Suppressor macrophage (primary cell): ENCODE measurements at regions not wholly inside any gene's neighbourhood (a gene's known extent, or its start where the extent isn't known, plus 50 kb on each side); places are given as distances from the start of the nearest gene placed in this dataset.
"Not testable (repeated sequence)": the region's sequence is repeated elsewhere in the genome, so short reads cannot be mapped to it uniquely, and the experiment has no call there.

Experiments
- DNase-seq, 4 experiments: peaks; one replicate each; pipeline ENCODE4 v3.0.0-alpha.2; 2020 to 2022

DNA sequence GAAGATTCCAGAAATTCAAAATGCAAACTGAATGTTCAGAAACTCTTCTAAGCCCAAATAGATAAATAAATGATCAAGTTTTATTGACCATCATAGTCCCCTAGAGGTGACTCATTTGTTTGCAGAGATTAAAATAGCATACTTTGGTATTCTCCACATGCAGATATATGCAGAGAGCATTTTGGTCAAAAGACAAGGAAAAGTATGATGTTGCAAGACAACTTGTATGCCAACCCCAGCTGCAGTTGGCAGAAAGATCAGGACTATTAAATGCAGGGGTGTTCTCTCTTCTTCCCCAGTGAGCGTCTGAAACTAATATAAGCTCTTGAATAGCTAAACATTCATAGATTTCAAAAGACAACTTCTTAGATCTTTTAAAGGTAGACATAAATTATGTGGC is 404.9 kb downstream of the LTN1 start:
- no peak for DNase-seq

DNA sequence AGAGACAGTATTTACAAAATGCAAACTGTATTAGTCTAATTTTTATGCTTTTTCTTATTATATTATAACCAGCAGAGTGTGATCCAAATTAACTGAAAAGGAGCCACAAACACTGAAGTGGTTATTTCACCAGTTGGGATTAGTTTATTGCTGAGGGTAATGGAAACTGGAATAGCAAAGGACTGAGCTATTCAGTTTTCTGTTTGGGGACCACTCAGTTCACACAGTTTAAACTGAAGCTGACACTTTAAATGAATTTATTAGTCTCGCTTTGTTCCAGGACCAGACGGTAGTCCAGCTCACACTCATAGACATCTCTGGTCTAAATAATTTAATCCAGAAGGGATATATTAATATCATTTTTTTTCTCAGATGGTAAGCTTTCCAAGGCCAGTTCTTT is 410.7 kb downstream of the LTN1 start:
- DNase-seq, result no peak

- DNase-seq, result not testable (repeated sequence)
These were observed 411.4 kb downstream of the LTN1 start for GRCh38 chr21:28581311-28581731.

GRCh38 chr21:28580585-28580984 is 412.1 kb downstream of the LTN1 start:
- DNase-seq, result no peak

DNA sequence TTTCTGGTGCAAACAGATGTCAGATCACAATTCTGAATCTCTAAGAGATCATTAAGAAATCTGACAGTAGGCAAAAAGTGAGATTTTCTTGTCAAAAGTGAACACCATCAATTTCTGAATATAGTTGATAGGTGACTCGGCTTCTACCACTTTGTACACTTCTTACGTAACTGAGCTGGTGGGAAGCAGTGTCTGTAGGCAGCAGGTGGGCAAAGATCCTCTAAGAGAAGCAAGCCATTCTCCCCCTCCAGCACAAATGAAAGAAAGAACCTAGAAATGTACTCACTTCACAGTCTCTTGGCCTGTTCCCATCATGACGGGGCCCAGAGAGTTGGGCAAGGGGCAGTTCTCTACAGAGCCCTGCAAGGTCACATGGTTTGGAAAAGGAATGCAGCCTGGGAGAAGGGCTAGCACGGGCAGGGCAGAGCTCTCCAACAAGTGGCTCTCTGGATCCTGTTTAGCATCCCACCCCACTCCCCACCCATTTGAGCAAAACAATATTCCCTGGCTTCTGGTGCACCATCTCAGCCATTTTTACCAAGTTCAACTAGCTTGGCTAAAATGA is 412.6 kb downstream of the LTN1 start:
- no peak for DNase-seq

DNA sequence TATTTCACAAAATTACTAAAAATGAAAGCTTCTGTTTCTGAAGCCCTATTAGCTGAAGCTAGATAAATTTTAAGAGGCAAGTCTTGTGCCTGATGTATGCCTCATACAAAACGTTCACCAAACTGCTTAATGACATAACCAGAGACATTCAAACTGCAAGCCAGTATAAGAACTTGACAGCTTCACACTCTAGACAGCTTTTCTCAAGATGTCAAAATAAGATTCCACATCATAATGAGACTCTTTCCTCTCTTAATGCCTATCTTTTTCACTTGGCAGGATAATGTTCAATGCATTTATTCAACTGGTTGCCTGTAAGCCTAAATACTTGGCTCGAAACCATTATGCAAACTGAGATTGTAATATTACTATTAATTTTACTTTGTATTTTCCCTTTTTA is 424.0 kb downstream of the LTN1 start:
- no peak for DNase-seq

DNA sequence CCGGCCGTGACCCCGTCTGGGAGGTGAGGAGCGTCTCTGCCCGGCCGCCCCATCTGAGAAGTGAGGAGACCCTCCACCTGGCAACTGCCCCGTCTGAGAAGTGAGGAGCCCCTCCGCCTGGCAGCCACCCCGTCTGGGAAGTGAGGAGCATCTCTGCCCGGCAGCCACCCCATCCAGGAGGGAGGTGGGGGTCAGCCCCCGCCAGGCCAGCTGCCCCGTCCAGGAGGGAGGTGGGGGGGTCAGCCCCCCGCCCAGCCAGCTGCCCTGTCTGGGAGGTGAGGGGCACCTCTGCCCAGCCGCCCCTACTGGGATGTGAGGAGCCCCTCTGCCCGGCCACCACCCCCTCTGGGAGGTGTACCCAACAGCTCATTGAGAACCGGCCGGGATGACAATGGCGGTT is 428.7 kb downstream of the LTN1 start:
- DNase-seq, result not testable (repeated sequence)

- DNase-seq, result no peak
These were observed 430.9 kb downstream of the LTN1 start for GRCh38 chr21:28561772-28562171.

GRCh38 chr21:28554660-28555475 is 437.8 kb downstream of the LTN1 start:
- DNase-seq, result no peak

DNA sequence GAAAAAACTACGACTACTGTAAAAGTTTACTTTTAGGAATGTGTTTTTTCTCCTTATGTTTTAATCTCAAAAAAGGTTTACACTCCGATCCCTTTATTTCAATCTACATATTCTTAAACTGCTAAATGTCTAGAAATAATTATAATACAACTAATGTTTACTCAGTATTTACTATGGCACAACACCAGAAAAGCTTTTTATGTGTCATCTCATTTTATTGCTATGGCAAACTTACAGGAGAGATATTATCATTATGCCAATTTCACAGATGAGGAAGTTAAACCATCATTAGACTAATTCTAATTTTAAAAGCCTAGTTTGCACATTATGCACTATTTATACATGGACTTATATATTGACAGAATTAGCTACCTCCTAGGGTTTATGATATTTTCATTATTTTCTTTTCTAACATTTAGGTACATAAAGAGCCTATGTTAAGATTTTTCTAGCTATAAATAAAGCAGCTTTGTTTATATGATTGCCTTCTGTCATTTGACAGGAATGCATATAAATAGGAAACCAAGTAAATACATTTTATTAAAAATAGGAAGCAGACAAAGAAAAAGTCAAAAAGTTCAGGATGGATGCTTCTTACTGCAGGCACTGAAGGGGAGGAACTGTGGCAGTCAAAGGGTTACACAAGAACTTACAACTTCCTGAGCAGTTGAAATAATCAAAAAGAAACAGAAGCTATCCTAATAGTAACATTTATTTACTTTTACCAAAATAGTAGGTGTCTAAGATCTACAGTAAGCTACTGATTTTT is 442.4 kb downstream of the LTN1 start:
- no peak for DNase-seq

GRCh38 chr21:28548291-28548690 is 444.4 kb downstream of the LTN1 start:
- no peak for DNase-seq

DNA sequence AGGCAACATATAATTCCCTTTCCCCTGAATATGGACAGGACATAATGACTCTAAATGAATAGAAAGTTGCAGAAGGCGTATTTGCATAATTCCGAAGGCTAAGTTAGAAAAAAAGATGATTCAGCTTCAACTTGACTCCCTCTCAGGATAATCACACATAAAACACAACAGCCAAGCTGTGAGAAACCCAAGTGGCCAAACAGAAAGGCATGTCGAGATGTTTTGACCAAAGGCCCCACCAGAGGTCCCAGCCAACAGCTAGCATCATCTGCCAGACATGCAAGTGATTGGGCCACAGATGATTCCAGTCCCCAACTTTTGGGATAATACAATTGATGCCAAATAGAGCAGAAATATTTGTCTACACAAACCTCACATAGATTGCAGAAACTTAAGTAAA is 444.9 kb downstream of the LTN1 start:
- no peak for DNase-seq

GRCh38 chr21:28543975-28544374 is 448.7 kb downstream of the LTN1 start:
- no peak for DNase-seq

GRCh38 chr21:28541371-28542112 is 451.1 kb downstream of the LTN1 start:
- DNase-seq, result no peak

- no peak for DNase-seq
These were observed 452.2 kb downstream of the LTN1 start for GRCh38 chr21:28540514-28540913.

- no peak for DNase-seq
These were observed 453.1 kb downstream of the LTN1 start for GRCh38 chr21:28539623-28539988.

GRCh38 chr21:28538987-28539622 is 453.6 kb downstream of the LTN1 start:
- DNase-seq, result no peak

- DNase-seq, result no peak
These were observed 455.2 kb downstream of the LTN1 start for GRCh38 chr21:28537371-28538079.

DNA sequence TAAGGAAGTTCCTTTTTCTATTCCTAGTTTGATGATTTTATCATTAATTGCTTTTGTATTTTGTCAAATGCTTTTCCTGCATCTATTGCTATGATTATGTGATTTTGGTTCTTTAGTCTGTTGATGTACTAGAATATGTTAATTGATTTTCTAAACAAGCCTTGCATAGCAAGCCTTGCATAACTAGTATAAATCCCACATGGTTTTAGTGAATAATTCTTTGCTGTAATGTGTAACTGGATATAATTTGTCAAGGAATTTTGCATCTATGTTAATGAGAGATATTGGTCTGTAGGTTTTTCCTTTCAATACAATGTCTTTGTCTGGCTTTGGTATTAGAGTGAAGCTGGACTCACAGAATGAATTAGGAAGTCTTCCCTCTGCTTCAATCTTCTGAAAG is 460.2 kb downstream of the LTN1 start:
- DNase-seq, result no peak

GRCh38 chr21:28523367-28523766 is 469.3 kb downstream of the LTN1 start:
- DNase-seq, result no peak

- DNase-seq, result peak in 1 of 4 experiments; percentile 1
These were observed 470.5 kb downstream of the LTN1 start for GRCh38 chr21:28522014-28522799.
